Smooth muscle cell (in vitro differentiated cells): ENCODE measurements at regions not wholly inside any gene's neighbourhood (a gene's known extent, or its start where the extent isn't known, plus 50 kb on each side); places are given as distances from the start of the nearest gene placed in this dataset.

Experiments
- DNase-seq: peaks from one replicate; lab custom pipeline; 2025; ENCODE audit not compliant: unreplicated experiment; lab: John Stamatoyannopoulos, UW
- H2AFZ ChIP-seq: fragments of 200-600 bp; sonication (generic); 2 replicates; pipeline ENCODE4 v1.6.0; 2016; ENCODE audit warnings: antibody characterized with exemption, low read depth, mild to moderate bottlenecking
- H3F3A ChIP-seq: fragments of 200-600 bp; sonication (generic); 2 replicates; pipeline ENCODE4 v1.6.0; 2017; ENCODE audit warnings: antibody characterized with exemption, low read depth
- H3K27ac ChIP-seq: fragments of 200-600 bp; sonication (generic); 2 replicates; pipeline ENCODE4 v1.5.1; 2016; ENCODE audit warnings: low read depth, mild to moderate bottlenecking
- H3K27me3 ChIP-seq: fragments of 200-600 bp; sonication (generic); 2 replicates; pipeline ENCODE4 v1.6.1; 2016; ENCODE audit warnings: low read depth, mild to moderate bottlenecking
- H3K36me3 ChIP-seq: fragments of 200-600 bp; sonication (generic); 2 replicates; pipeline ENCODE4 v1.5.1; 2016; ENCODE audit warnings: low read depth
- H3K4me1 ChIP-seq: fragments of 200-600 bp; sonication (generic); 2 replicates; pipeline ENCODE4 v1.5.1; 2016; ENCODE audit warnings: low read depth
- H3K4me2 ChIP-seq: fragments of 200-600 bp; sonication (generic); 2 replicates; pipeline ENCODE4 v1.6.0; 2016; ENCODE audit warnings: mild to moderate bottlenecking
- H3K4me3 ChIP-seq: fragments of 200-600 bp; sonication (generic); 2 replicates; pipeline ENCODE4 v1.5.1; 2016; ENCODE audit warnings: mild to moderate bottlenecking
- H3K79me2 ChIP-seq: fragments of 200-600 bp; sonication (generic); 2 replicates; pipeline ENCODE4 v1.6.0; 2016; ENCODE audit warnings: low read depth, mild to moderate bottlenecking
- H3K9ac ChIP-seq: fragments of 200-600 bp; sonication (generic); 2 replicates; pipeline ENCODE4 v1.6.0; 2016; ENCODE audit warnings: low read depth
- H3K9me3 ChIP-seq: fragments of 200-600 bp; sonication (generic); replicated peaks from 2 replicates; pipeline ENCODE4 v1.5.1; 2016; ENCODE audit warnings: low read depth
- H4K20me1 ChIP-seq: fragments of 200-600 bp; sonication (generic); 2 replicates; pipeline ENCODE4 v1.6.0; 2016; ENCODE audit warnings: low read depth
- WGBS: methylation state at CpG from one replicate; pipeline ENCODE4 v1.1.7; 2016; ENCODE audit warnings: low lambda C conversion rate; 5-methylcytosine and 5-hydroxymethylcytosine counted together
- TF ChIP-seq, protein P1 (sequence below): fragments of 200-600 bp; sonication (generic); IDR thresholded peaks from 2 replicates; pipeline ENCODE4 v1.5.1; 2017; ENCODE audit warnings: borderline replicate concordance, mild to moderate bottlenecking, antibody characterized with exemption; ENCODE audit not compliant: insufficient read depth, poor library complexity, severe bottlenecking

DNA sequence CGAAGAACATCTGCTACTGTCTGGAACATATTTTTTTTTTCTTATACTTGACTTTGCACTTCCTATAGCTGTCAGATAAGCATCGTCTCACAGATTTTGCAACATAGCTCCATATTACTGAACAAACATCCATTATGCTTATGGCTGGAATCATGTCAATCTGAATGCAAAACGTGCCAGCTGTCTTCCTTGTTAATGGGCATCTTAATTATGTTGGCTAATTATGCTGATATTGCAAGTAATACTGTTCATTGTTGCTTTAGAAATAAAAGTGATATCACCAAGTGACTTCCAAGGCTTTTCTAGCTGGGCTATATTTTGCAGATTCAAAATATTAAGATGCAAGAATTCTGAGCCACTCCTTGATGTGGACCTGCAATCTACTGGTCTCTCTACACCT lies 176.8 kb downstream of the ARL4C start:
- no peaks in the 10 kb centered on the region for H3K27me3 ChIP-seq
- DNase-seq: no peak
- no peak overlapping the region for H3K9ac ChIP-seq
- no peak overlapping the region for H3K4me2 ChIP-seq
- H3K4me1 ChIP-seq: no peaks in the 10 kb centered on the region
- H3K36me3 ChIP-seq: no peaks in the 10 kb centered on the region
- no peaks in the 10 kb centered on the region for H3K9me3 ChIP-seq
- no peak overlapping the region for H2AFZ ChIP-seq
- H3K79me2 ChIP-seq: no peaks in the 10 kb centered on the region
- 81% methylated on average over 3 of the region's 3 CpGs for WGBS
- H4K20me1 ChIP-seq: no peaks in the 10 kb centered on the region
- H3K4me3 ChIP-seq: no peak overlapping the region
- no peak overlapping the region for H3K27ac ChIP-seq
- H3F3A ChIP-seq: no peaks in the 10 kb centered on the region
- TF ChIP-seq, protein P1, sequence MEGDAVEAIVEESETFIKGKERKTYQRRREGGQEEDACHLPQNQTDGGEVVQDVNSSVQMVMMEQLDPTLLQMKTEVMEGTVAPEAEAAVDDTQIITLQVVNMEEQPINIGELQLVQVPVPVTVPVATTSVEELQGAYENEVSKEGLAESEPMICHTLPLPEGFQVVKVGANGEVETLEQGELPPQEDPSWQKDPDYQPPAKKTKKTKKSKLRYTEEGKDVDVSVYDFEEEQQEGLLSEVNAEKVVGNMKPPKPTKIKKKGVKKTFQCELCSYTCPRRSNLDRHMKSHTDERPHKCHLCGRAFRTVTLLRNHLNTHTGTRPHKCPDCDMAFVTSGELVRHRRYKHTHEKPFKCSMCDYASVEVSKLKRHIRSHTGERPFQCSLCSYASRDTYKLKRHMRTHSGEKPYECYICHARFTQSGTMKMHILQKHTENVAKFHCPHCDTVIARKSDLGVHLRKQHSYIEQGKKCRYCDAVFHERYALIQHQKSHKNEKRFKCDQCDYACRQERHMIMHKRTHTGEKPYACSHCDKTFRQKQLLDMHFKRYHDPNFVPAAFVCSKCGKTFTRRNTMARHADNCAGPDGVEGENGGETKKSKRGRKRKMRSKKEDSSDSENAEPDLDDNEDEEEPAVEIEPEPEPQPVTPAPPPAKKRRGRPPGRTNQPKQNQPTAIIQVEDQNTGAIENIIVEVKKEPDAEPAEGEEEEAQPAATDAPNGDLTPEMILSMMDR: no peak

DNA sequence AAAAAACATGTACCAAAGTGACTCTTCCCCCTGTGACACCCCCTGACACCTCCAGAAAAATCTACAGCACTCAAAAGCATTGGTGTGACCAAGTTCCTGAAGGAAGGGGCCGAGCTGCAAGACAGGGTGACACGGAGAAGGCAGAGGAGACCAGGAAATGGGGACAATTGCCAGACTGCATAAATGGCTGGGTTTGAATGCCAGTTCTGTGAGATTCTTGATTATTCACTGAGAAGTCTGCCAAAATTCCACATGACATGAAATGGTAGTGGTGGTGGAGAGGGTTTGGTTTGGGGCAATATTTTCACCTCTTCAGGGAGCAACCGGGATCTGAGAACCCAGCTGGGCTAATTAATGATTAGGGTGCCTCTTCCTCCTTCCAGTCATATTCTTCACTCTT lies 178.5 kb downstream of the ARL4C start:
- DNase-seq: no peak

DNA sequence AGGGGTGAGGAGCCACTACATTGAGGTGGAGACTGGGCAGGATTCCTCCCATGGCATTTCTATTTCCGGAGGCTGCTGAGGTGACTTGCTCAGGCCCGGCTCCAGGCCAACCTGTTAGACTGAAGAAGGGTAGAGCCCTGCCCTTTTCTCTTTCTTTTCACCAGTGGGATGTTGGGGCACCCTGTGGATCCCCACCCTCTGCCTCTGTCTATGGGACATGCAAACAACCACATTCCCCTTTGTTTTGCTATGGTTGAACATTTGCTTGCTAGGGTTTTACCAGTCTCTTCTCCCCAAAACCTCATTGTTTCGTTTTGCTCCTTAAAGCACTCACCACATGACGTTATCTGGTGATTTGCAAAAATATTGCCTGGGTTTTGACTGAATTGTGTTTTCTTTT lies 183.3 kb downstream of the ARL4C start:
- H3K36me3 ChIP-seq: no peaks in the 10 kb centered on the region
- H3K4me3 ChIP-seq: no peak overlapping the region
- H4K20me1 ChIP-seq: no peaks in the 10 kb centered on the region
- H3F3A ChIP-seq: no peaks in the 10 kb centered on the region
- TF ChIP-seq, protein P1: no peak
- no peak overlapping the region for H3K4me2 ChIP-seq
- no peak overlapping the region for H3K9ac ChIP-seq
- H3K79me2 ChIP-seq: no peaks in the 10 kb centered on the region
- no peak overlapping the region for H2AFZ ChIP-seq
- no peak overlapping the region for H3K27ac ChIP-seq
- WGBS: 89% methylated on average over 4 of the region's 4 CpGs
- H3K4me1 ChIP-seq: peaks cover 6% of the 10 kb centered on the region
- H3K27me3 ChIP-seq: no peaks in the 10 kb centered on the region
- DNase-seq: no peak
- no peaks in the 10 kb centered on the region for H3K9me3 ChIP-seq

More for the DNA sequence above, 178.5 kb downstream of the ARL4C start:
- Histone ChIP-seq H3K36me3 (no peaks in the 10 kb centered on the region), H3K27me3 (no peaks in the 10 kb centered on the region), H3F3A (no peaks in the 10 kb centered on the region), H3K9me3 (no peaks in the 10 kb centered on the region), H4K20me1 (no peaks in the 10 kb centered on the region), H3K4me1 (no peaks in the 10 kb centered on the region), H3K27ac (no peak overlapping the region), H3K9ac (no peak overlapping the region), H3K4me3 (no peak overlapping the region), H2AFZ (no peak overlapping the region), H3K79me2 (no peaks in the 10 kb centered on the region), H3K4me2 (no peak overlapping the region)
- 93% methylated on average over 3 of the region's 3 CpGs for WGBS
- TF ChIP-seq, protein P1: no peak

DNA sequence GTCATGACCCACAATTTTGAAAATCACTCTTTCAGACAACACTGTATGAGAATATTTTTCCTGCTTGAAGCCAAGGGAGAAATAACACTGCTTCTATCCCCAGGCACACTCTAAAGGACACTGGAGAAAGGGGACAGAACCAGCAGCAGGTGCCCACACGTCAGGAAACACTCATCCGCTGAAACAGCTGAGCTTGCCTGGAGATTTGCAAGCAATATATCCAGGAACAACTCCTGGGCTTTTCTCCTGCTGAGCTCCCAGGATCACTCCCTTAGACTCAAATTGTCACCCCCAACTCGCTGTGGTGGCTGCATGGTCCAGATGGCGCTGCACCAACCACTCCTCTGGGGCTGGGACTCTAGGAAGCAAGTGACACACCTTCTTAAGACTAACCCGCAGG lies 186.7 kb downstream of the ARL4C start:
- Histone ChIP-seq H3K4me1 (peaks cover 19% of the 10 kb centered on the region), H3K79me2 (no peaks in the 10 kb centered on the region), H3K27me3 (no peaks in the 10 kb centered on the region), H4K20me1 (no peaks in the 10 kb centered on the region), H3K36me3 (no peaks in the 10 kb centered on the region), H2AFZ (no peak overlapping the region), H3F3A (no peaks in the 10 kb centered on the region), H3K9me3 (no peaks in the 10 kb centered on the region), H3K27ac (no peak overlapping the region), H3K9ac (no peak overlapping the region), H3K4me3 (no peak overlapping the region), H3K4me2 (no peak overlapping the region)
- TF ChIP-seq, protein P1: no peak
- 94% methylated on average over 5 of the region's 5 CpGs for WGBS
- no peak for DNase-seq
